H1 (cell line): ENCODE measurements at regions not wholly inside any gene's neighbourhood (a gene's known extent, or its start where the extent isn't known, plus 50 kb on each side); places are given as distances from the start of the nearest gene placed in this dataset.

Experiments
- CTCF ChIA-PET: fragments of 300-600 bp; sonication (Branson Sonifier 250); formaldehyde crosslinking; loops from one replicate; lab custom pipeline; 2021; ENCODE audit not compliant: partially characterized antibody; lab: Charles Lee
- POLR2A ChIA-PET: fragments of 300-600 bp; sonication (Branson Sonifier 250); formaldehyde crosslinking; loops from one replicate; lab custom pipeline; 2021; ENCODE audit warnings: inconsistent platforms; ENCODE audit not compliant: partially characterized antibody; lab: Charles Lee
- DNase-seq, 2 experiments: peaks; one replicate each; pipeline versions ENCODE4 v3.0.0 to v3.0.0-alpha.2; 2010 to 2022; ENCODE audit warnings: low spot score in 2 of 2, low read depth in 1 of 2, mixed read lengths in 1 of 2
- FAIRE-seq: peaks from 2 replicates; lab custom pipeline; 2011; peaks lifted over from hg19 to GRCh38; lab: Jason Lieb, UNC
- H2AFZ ChIP-seq: 2 replicates; pipeline ENCODE4 v1.8.1; 2012; ENCODE audit warnings: low read length, inconsistent platforms
- H2AK5ac ChIP-seq: 2 replicates; pipeline ENCODE4 v1.6.1; 2013; ENCODE audit warnings: low read depth, low read length
- H2BK120ac ChIP-seq: replicated peaks from 2 replicates; pipeline ENCODE3; 2013; ENCODE audit warnings: low read depth, low read length, inconsistent platforms
- H2BK12ac ChIP-seq: 2 replicates; pipeline ENCODE4 v1.6.1; 2013; ENCODE audit warnings: low read depth, low read length
- H2BK15ac ChIP-seq: 2 replicates; pipeline ENCODE4 v1.6.1; 2013; ENCODE audit warnings: low read length
- H2BK20ac ChIP-seq: 2 replicates; pipeline ENCODE4 v1.6.1; 2013; ENCODE audit warnings: low read length
- H2BK5ac ChIP-seq: 2 replicates; pipeline ENCODE4 v1.6.1; 2013; ENCODE audit warnings: low read depth, low read length
- H3K14ac ChIP-seq: 2 replicates; pipeline ENCODE4 v1.6.1; 2013; ENCODE audit warnings: inconsistent platforms; ENCODE audit not compliant: insufficient read length
- H3K18ac ChIP-seq: 2 replicates; pipeline ENCODE4 v1.6.1; 2013; ENCODE audit warnings: low read length; ENCODE audit errors: extremely low read depth
- H3K23ac ChIP-seq: 2 replicates; pipeline ENCODE4 v1.6.1; 2013; ENCODE audit warnings: inconsistent platforms; ENCODE audit not compliant: insufficient read length
- H3K23me2 ChIP-seq: 2 replicates; pipeline ENCODE4 v1.6.1; 2013; ENCODE audit warnings: low read depth, low read length
- H3K27ac ChIP-seq: 2 replicates; pipeline ENCODE4 v1.6.1; 2011; ENCODE audit warnings: low read depth, low read length, inconsistent platforms
- H3K27me3 ChIP-seq, 4 experiments: replicated peaks in 1 of 4; 1 replicate in 1 of 4; 2 replicates in 3 of 4; pipeline versions ENCODE4 v1.6.1 to v1.8.1; 2011 to 2013; ENCODE audit warnings: low read length in 3 of 4, mild to moderate bottlenecking in 3 of 4, inconsistent platforms in 2 of 4, mixed read lengths in 2 of 4, moderate library complexity in 1 of 4; ENCODE audit not compliant: control insufficient read depth in 3 of 4, insufficient read depth in 3 of 4; ENCODE audit errors: extremely low read depth in 1 of 4
- H3K36me3 ChIP-seq, 4 experiments: 2 replicates each; pipeline versions ENCODE4 v1.6.1 to v1.8.1; 2011 to 2013; ENCODE audit warnings: mild to moderate bottlenecking in 4 of 4, low read length in 3 of 4, moderate library complexity in 2 of 4, control low read depth in 1 of 4, inconsistent platforms in 1 of 4; ENCODE audit not compliant: insufficient read depth in 4 of 4, control insufficient read depth in 2 of 4
- H3K4ac ChIP-seq: replicated peaks from 2 replicates; pipeline ENCODE3; 2013; ENCODE audit warnings: low read length, low read depth, mixed read lengths, inconsistent platforms; ENCODE audit not compliant: insufficient read length
- H3K4me1 ChIP-seq, 4 experiments: replicated peaks in 1 of 4; 1 replicate in 1 of 4; 2 replicates in 3 of 4; pipeline versions ENCODE4 v1.6.1 to v1.8.1; 2011 to 2013; ENCODE audit warnings: low read length in 3 of 4, inconsistent platforms in 2 of 4, mixed read lengths in 1 of 4; ENCODE audit not compliant: insufficient read depth in 4 of 4, control insufficient read depth in 3 of 4
- H3K4me2 ChIP-seq, 2 experiments: 2 replicates each; pipeline versions ENCODE4 v1.6.1 to v1.8.1; 2011 to 2013; ENCODE audit warnings: low read depth in 2 of 2, low read length in 2 of 2, control low read depth in 1 of 2, inconsistent platforms in 1 of 2, mild to moderate bottlenecking in 1 of 2; ENCODE audit not compliant: insufficient read depth in 1 of 2
- H3K4me3 ChIP-seq, 4 experiments: fragments of 200-600, 300-600 bp in 1 of 4; sonication (generic), shearing (Covaris generic), sonication (Bioruptor Twin) in 1 of 4; 2 replicates each; pipeline versions ENCODE4 v1.5.1 to v1.8.1; 2011 to 2016; ENCODE audit warnings: low read length in 4 of 4, low read depth in 3 of 4, control low read depth in 2 of 4, inconsistent platforms in 2 of 4, mild to moderate bottlenecking in 2 of 4, mixed read lengths in 1 of 4, moderate library complexity in 1 of 4; ENCODE audit not compliant: insufficient read depth in 2 of 4; ENCODE audit errors: extremely low read depth in 1 of 4
- H3K56ac ChIP-seq: replicated peaks from 2 replicates; pipeline ENCODE3; 2013; ENCODE audit warnings: low read depth, mild to moderate bottlenecking, mixed read lengths, low read length, inconsistent platforms; ENCODE audit not compliant: insufficient read length
- H3K79me1 ChIP-seq: 2 replicates; pipeline ENCODE4 v1.6.1; 2013; ENCODE audit warnings: low read depth, low read length, control low read depth
- H3K79me2 ChIP-seq, 2 experiments: 2 replicates each; pipeline versions ENCODE4 v1.6.1 to v1.8.1; 2012 to 2013; ENCODE audit warnings: low read length in 2 of 2, mild to moderate bottlenecking in 2 of 2, inconsistent platforms in 1 of 2; ENCODE audit not compliant: insufficient read depth in 2 of 2, control insufficient read depth in 1 of 2
- H3K9ac ChIP-seq, 4 experiments: replicated peaks in 1 of 4; 1 replicate in 1 of 4; 2 replicates in 3 of 4; pipeline versions ENCODE4 v1.6.1 to v1.8.1; 2011 to 2013; ENCODE audit warnings: low read depth in 3 of 4, low read length in 3 of 4, control low read depth in 2 of 4, mild to moderate bottlenecking in 2 of 4, moderate library complexity in 2 of 4, inconsistent platforms in 1 of 4; ENCODE audit errors: extremely low read depth in 1 of 4
- H3K9me3 ChIP-seq, 2 experiments: 2 replicates each; pipeline versions ENCODE4 v1.6.1 to v1.8.1; 2012 to 2013; ENCODE audit warnings: mild to moderate bottlenecking in 2 of 2, moderate library complexity in 2 of 2, control low read depth in 1 of 2, inconsistent platforms in 1 of 2, low read depth in 1 of 2, low read length in 1 of 2, mixed read lengths in 1 of 2; ENCODE audit not compliant: insufficient read depth in 2 of 2
- H4K20me1 ChIP-seq, 2 experiments: replicated peaks in 1 of 2; 2 replicates each; pipeline versions ENCODE3 to v1.8.1; 2011 to 2013; ENCODE audit warnings: inconsistent platforms in 2 of 2, low read length in 2 of 2, mild to moderate bottlenecking in 1 of 2; ENCODE audit not compliant: insufficient read depth in 2 of 2, control insufficient read depth in 1 of 2
- H4K5ac ChIP-seq: 2 replicates; pipeline ENCODE4 v1.6.1; 2013; ENCODE audit warnings: low read length, low read depth, mixed read lengths, inconsistent platforms; ENCODE audit not compliant: insufficient read length
- H4K8ac ChIP-seq: 2 replicates; pipeline ENCODE4 v1.8.0; 2013; ENCODE audit warnings: mild to moderate bottlenecking, moderate library complexity, low read length, inconsistent platforms; ENCODE audit not compliant: insufficient read depth; ENCODE audit errors: extremely low read depth
- H4K91ac ChIP-seq: replicated peaks from 2 replicates; pipeline ENCODE3; 2013; ENCODE audit warnings: low read length, mixed read lengths, inconsistent platforms; ENCODE audit not compliant: insufficient read length
- BACH1 ChIP-seq: IDR thresholded peaks from 2 replicates; pipeline ENCODE4 v1.6.1; 2012; ENCODE audit warnings: low read length, improper control_type of control experiment
- BRCA1 ChIP-seq: IDR thresholded peaks from 2 replicates; pipeline ENCODE4 v1.6.1; 2012; ENCODE audit warnings: low read depth, low read length, improper control_type of control experiment
- GABPA ChIP-seq: IDR thresholded peaks from 2 replicates; pipeline ENCODE4 v1.6.1; 2011; ENCODE audit warnings: mild to moderate bottlenecking, low read length, moderate library complexity, borderline replicate concordance; ENCODE audit not compliant: insufficient read depth
- MAFK ChIP-seq: IDR thresholded peaks from 2 replicates; pipeline ENCODE4 v1.6.1; 2012; ENCODE audit warnings: low read depth, mild to moderate bottlenecking, improper control_type of control experiment, low read length
- NANOG ChIP-seq: IDR thresholded peaks from 2 replicates; pipeline ENCODE4 v1.6.1; 2011; ENCODE audit warnings: low read length, low read depth, mild to moderate bottlenecking, inconsistent platforms; ENCODE audit not compliant: insufficient read depth, poor library complexity, severe bottlenecking
- RBBP5 ChIP-seq: IDR thresholded peaks from 2 replicates; pipeline ENCODE4 v1.7.1; 2012; ENCODE audit warnings: low read depth, mild to moderate bottlenecking, inconsistent platforms, low read length, moderate library complexity, borderline replicate concordance
- SIRT6 ChIP-seq: IDR thresholded peaks from one replicate; pipeline ENCODE4 v1.7.1; 2012; ENCODE audit warnings: low read length, inconsistent platforms
- TAF1 ChIP-seq: IDR thresholded peaks from 2 replicates; pipeline ENCODE4 v1.6.1; 2011; ENCODE audit warnings: mild to moderate bottlenecking, low read depth, low read length
- WGBS, 2 experiments: shearing (Covaris generic) in 1 of 2; methylation state at CpG; one replicate each; pipeline versions ENCODE4 v1.1.6 to v1.1.7; 2013 to 2015; ENCODE audit warnings: low lambda C conversion rate in 2 of 2, mixed read lengths in 2 of 2, inconsistent platforms in 1 of 2, low coverage in 1 of 2, missing lambda C conversion rate in 1 of 2; ENCODE audit not compliant: insufficient replicate concordance in 2 of 2, insufficient coverage in 1 of 2, insufficient read length in 1 of 2; ENCODE audit errors: extremely low coverage in 1 of 2, missing lambda C conversion rate in 1 of 2; 5-methylcytosine and 5-hydroxymethylcytosine counted together

DNA sequence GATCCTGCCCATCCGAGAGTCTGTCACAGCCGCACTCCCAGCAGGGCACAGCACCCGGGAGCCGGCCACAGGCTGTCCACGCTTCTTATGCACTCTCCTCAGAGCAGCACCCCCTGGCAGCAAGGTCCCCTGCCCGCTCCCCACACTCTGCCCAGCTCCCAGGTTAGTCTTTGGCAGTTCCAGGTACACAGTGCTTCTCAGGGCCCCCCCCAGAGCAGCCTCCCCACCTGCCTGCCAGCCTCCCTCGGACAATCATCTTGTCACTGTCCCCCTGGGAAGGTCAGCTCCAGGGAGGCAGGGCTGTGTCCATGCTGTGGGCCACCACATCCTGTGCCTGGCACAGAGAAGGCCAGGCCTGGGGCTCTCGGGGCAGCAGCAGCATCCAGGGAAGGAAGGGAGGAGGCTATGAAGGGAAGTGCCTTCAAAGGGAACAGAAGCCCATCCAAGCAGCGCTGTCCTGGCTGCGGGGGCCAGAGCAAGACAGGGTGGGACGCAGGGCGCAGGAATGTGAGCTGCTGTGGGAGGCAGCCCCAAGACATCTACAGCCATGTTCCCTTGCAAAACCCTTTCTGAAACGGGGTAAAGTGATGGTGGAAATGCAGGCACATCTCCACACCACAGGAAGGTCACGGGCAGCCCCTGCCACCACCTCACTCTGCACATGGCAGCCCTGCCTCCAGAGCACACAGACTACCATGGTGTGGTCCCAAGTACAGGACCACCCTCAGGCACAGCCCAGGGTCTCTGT lies 68.6 kb upstream of the ADAMTS2 start:
- TF ChIP-seq TAF1: no peak
- TF ChIP-seq RBBP5: no peak
- no peak for TF ChIP-seq BACH1
- TF ChIP-seq SIRT6: no peak
- TF ChIP-seq BRCA1: no peak
- TF ChIP-seq NANOG: no peak
- TF ChIP-seq GABPA: no peak
- no peak for TF ChIP-seq MAFK
- no peak overlapping the region for H2BK120ac ChIP-seq
- H3K36me3 ChIP-seq: no peaks in the 10 kb centered on the region
- FAIRE-seq (no peak), DNase-seq (peak in 1 of 2 experiments; percentile 22)
- no peak overlapping the region for H3K14ac ChIP-seq
- no peak overlapping the region for H4K5ac ChIP-seq
- H3K4ac ChIP-seq: no peak overlapping the region
- H2AK5ac ChIP-seq: peak overlapping the region; percentile 82; the same call in 1 of the 2 replicates
- H3K23ac ChIP-seq: no peak overlapping the region
- H3K4me3 ChIP-seq: no peak overlapping the region
- no peaks in the 10 kb centered on the region for H3K79me2 ChIP-seq
- H3K18ac ChIP-seq: no peak overlapping the region
- no peak overlapping the region for H2BK12ac ChIP-seq
- no peak overlapping the region; the same call in 1 of the 2 replicates for H4K8ac ChIP-seq
- H2BK5ac ChIP-seq: no peak overlapping the region
- H3K23me2 ChIP-seq: no peaks in the 10 kb centered on the region
- no peaks in the 10 kb centered on the region for H3K79me1 ChIP-seq
- 87% methylated on average over 12 of the region's 14 CpGs; no CpG with 5 or more reads in 1 of the 2 experiments for WGBS, 2 experiments
- H2AFZ ChIP-seq: no peak overlapping the region
- no peak overlapping the region for H3K9ac ChIP-seq
- H3K56ac ChIP-seq: no peak overlapping the region
- peaks cover 0 to 4% of the 10 kb centered on the region in 2 experiments; a peak in 1 of 4 replicates for H3K9me3 ChIP-seq
- H2BK20ac ChIP-seq: no peak overlapping the region
- no peak overlapping the region for H4K91ac ChIP-seq
- H3K27ac ChIP-seq: no peak overlapping the region
- CTCF ChIA-PET: interaction anchor here (1.5 kb wide), 1 partner anchor 8 kb away, joined by 6 read pairs; no protein-coding TSS in a partner anchor
- POLR2A ChIA-PET: no interaction called here
- H3K4me1 ChIP-seq: no peaks in the 10 kb centered on the region; a peak in 1 of 7 replicates
- H4K20me1 ChIP-seq: no peaks in the 10 kb centered on the region
- H3K4me2 ChIP-seq: no peak overlapping the region
- no peak overlapping the region for H2BK15ac ChIP-seq
- no peaks in the 10 kb centered on the region for H3K27me3 ChIP-seq
